GM12878 (cell line): ENCODE measurements at regions not wholly inside any gene's neighbourhood (a gene's known extent, or its start where the extent isn't known, plus 50 kb on each side); places are given as distances from the start of the nearest gene placed in this dataset.

Source experiments
- ATAC-seq: fragments of 200-7000 bp; cut with Tn5 transposase; 3 replicates; pipeline ENCODE4 v1.9.1; 2020; ENCODE audit warnings: mild to moderate bottlenecking, moderate library complexity
- BruUV-seq: library from RNA; stranded (reverse); fragments of 400-500 nt; replicated peaks from 2 replicates; lab custom pipeline; 2021; lab: Mats Ljungman, UMichigan
- CTCF ChIA-PET: fragments of 300-600 bp; sonication (Branson Sonifier 250); formaldehyde crosslinking; extraction: SDS; loops from one replicate; lab custom pipeline; 2021; ENCODE audit warnings: inconsistent platforms; lab: Yijun Ruan, JAX
- POLR2A ChIA-PET: fragments of 350-600 bp; formaldehyde crosslinking; extraction: SDS; loops from one replicate; lab custom pipeline; 2021; ENCODE audit warnings: inconsistent platforms; lab: Charles Lee
- RAD21 ChIA-PET: fragments of 300-600 bp; sonication (Branson Sonifier 250); formaldehyde crosslinking; loops from one replicate; lab custom pipeline; 2023; ENCODE audit warnings: antibody characterized with exemption; ENCODE audit not compliant: unreplicated experiment; lab: Charles Lee
- SMC1A ChIA-PET: fragments of 300-600 bp; sonication (Branson Sonifier 250); formaldehyde crosslinking; loops from one replicate; lab custom pipeline; 2023; ENCODE audit not compliant: unreplicated experiment, uncharacterized antibody; lab: Charles Lee
- DNase-seq: peaks from one replicate; pipeline ENCODE4 v3.0.0-alpha.2; 2011; ENCODE audit warnings: low read depth, low spot score
- FAIRE-seq: peaks from 3 replicates; lab custom pipeline; 2011; peaks lifted over from hg19 to GRCh38; lab: Jason Lieb, UNC
- H2AFZ ChIP-seq: 2 replicates; pipeline ENCODE4 v1.6.0; 2011; ENCODE audit warnings: low read depth, low read length, control low read depth; ENCODE audit not compliant: control insufficient read depth
- H3K27ac ChIP-seq: 2 replicates; pipeline ENCODE4 v1.5.1; 2011; ENCODE audit warnings: control low read depth; ENCODE audit not compliant: control insufficient read depth, insufficient read depth
- H3K27me3 ChIP-seq, 2 experiments: replicated peaks in 1 of 2; 2 replicates each; pipeline versions ENCODE4 v1.6.0 to v1.6.1; 2011; ENCODE audit warnings: low read length in 1 of 2; ENCODE audit not compliant: control insufficient read depth in 2 of 2, insufficient read depth in 2 of 2
- H3K36me3 ChIP-seq, 2 experiments: 2 replicates each; pipeline ENCODE4 v1.5.1; 2011; ENCODE audit warnings: low read length in 1 of 2; ENCODE audit not compliant: control insufficient read depth in 2 of 2, insufficient read depth in 2 of 2
- H3K4me1 ChIP-seq: 2 replicates; pipeline ENCODE4 v1.6.1; 2011; ENCODE audit warnings: mild to moderate bottlenecking, low read length, moderate library complexity, mixed read lengths; ENCODE audit not compliant: control insufficient read depth, insufficient read depth
- H3K4me2 ChIP-seq: 2 replicates; pipeline ENCODE4 v1.6.0; 2011; ENCODE audit warnings: control low read depth; ENCODE audit not compliant: control insufficient read depth, insufficient read depth
- H3K4me3 ChIP-seq: fragments of 200-600 bp; sonication (generic); 2 replicates; pipeline ENCODE4 v1.5.1; 2016
- H3K79me2 ChIP-seq: 2 replicates; pipeline ENCODE4 v1.6.0; 2011; ENCODE audit warnings: low read length; ENCODE audit not compliant: control insufficient read depth, insufficient read depth
- H3K9ac ChIP-seq: 2 replicates; pipeline ENCODE4 v1.8.0; 2011; ENCODE audit warnings: low read length, control low read depth, mixed read lengths; ENCODE audit not compliant: control insufficient read depth, insufficient read depth
- H3K9me3 ChIP-seq: replicated peaks from 3 replicates; pipeline ENCODE4 v1.5.1; 2011; ENCODE audit warnings: mild to moderate bottlenecking, low read length; ENCODE audit not compliant: control insufficient read depth, insufficient read depth
- H4K20me1 ChIP-seq: 2 replicates; pipeline ENCODE4 v1.6.0; 2011; ENCODE audit not compliant: control insufficient read depth, insufficient read depth
- CHD1 ChIP-seq: IDR thresholded peaks from 2 replicates; pipeline ENCODE4 v1.6.1; 2012; ENCODE audit warnings: low read depth, low read length, improper control_type of control experiment
- CUX1 ChIP-seq: IDR thresholded peaks from 2 replicates; pipeline ENCODE4 v1.6.1; 2012; ENCODE audit warnings: improper control_type of control experiment, low read depth, low read length; ENCODE audit not compliant: insufficient replicate concordance
- PRDM15 ChIP-seq: fragments of 450-650 bp; formaldehyde crosslinking; IDR thresholded peaks from 2 replicates; pipeline ENCODE4 v1.4.0; 2020; ENCODE audit warnings: mild to moderate bottlenecking, moderate library complexity
- RAD51 ChIP-seq: fragments of 450-650 bp; IDR thresholded peaks from 2 replicates; pipeline ENCODE4 v1.6.1; 2016; ENCODE audit warnings: moderate library complexity, mild to moderate bottlenecking, inconsistent platforms
- SMAD5 ChIP-seq: IDR thresholded peaks from 2 replicates; pipeline ENCODE4 v1.6.1; 2016; ENCODE audit warnings: antibody characterized with exemption, low read depth
- TCF3 ChIP-seq: IDR thresholded peaks from 2 replicates; pipeline ENCODE4 v1.6.1; 2012; ENCODE audit warnings: low read depth, mild to moderate bottlenecking, low read length, borderline replicate concordance; ENCODE audit not compliant: insufficient read depth
- USF1 ChIP-seq: IDR thresholded peaks from 2 replicates; pipeline ENCODE4 v1.6.1; 2011; ENCODE audit warnings: borderline replicate concordance, low read depth, mild to moderate bottlenecking, moderate library complexity, mixed read lengths, low read length; ENCODE audit not compliant: insufficient read depth; ENCODE audit errors: extremely low read length
- ZBED1 ChIP-seq: IDR thresholded peaks from 2 replicates; pipeline ENCODE4 v1.6.1; 2016; ENCODE audit warnings: borderline replicate concordance
- ZNF24 ChIP-seq: fragments of 450-650 bp; IDR thresholded peaks from 2 replicates; pipeline ENCODE4 v1.6.1; 2017; ENCODE audit warnings: antibody characterized with exemption, mild to moderate bottlenecking
- ZSCAN29 ChIP-seq: fragments of 450-650 bp; IDR thresholded peaks from 2 replicates; pipeline ENCODE4 v1.6.1; 2017; ENCODE audit warnings: mild to moderate bottlenecking, moderate library complexity
- WGBS: methylation state at CpG from one replicate; pipeline ENCODE4 v1.1.6; 2016; ENCODE audit warnings: low lambda C conversion rate; ENCODE audit not compliant: insufficient replicate concordance, insufficient coverage; ENCODE audit errors: missing lambda C conversion rate; 5-methylcytosine and 5-hydroxymethylcytosine counted together
- in situ Hi-C: fragments of 300-500 bp; cut with MboI; formaldehyde crosslinking; loops from 9 replicates; pipeline ENCODE4 v1.14.3; 2018; ENCODE audit warnings: mixed read lengths
- intact Hi-C: fragments of 100-400 bp; cut with micrococcal nuclease; formaldehyde crosslinking; loops from one replicate; pipeline ENCODE4 v1.14.2; 2022; ENCODE audit not compliant: unreplicated experiment

- Histone ChIP-seq H3K9me3 (no peaks in the 10 kb centered on the region), H3K79me2 (peaks cover 6% of the 10 kb centered on the region), H3K4me3 (no peak overlapping the region)
- WGBS = 55% methylated on average over 7 of the region's 7 CpGs
- intact Hi-C loops = no loop called here
- in situ Hi-C loops = no loop called here
- TF ChIP-seq ZSCAN29 (no peak), TCF3 (no peak), ZBED1 (no peak), PRDM15 (no peak), USF1 (no peak), SMAD5 (no peak), CUX1 (no peak), CHD1 (no peak), RAD51 (no peak), ZNF24 (no peak)
- TF ChIP-seq, all 136 proteins: peak for 0
- Histone ChIP-seq H3K36me3 (no peaks in the 10 kb centered on the region), H3K4me1 (peaks cover 16% of the 10 kb centered on the region), H3K27ac (no peak overlapping the region), H2AFZ (no peak overlapping the region), H4K20me1 (no peaks in the 10 kb centered on the region), H3K9ac (no peak overlapping the region), H3K4me2 (no peak overlapping the region), H3K27me3 (peaks cover 0 to 3% of the 10 kb centered on the region in 2 experiments; a peak in 3 of 4 replicates)
- ATAC-seq = no peak
- ChIA-PET RAD21 (interaction anchor here (1.2 kb wide), 1 partner anchor 66 kb away, joined by 3 read pairs; no protein-coding TSS in a partner anchor), SMC1A (no interaction called here), POLR2A (no interaction called here), CTCF (no interaction called here)
- DNase-seq = no peak
- no peak for FAIRE-seq
- no TSS peak for BruUV-seq
Observed at GRCh38 chr22:46050451-46050845, 73.5 kb upstream of the WNT7B start.
